ENCODE measurements at regions not wholly inside any gene's neighbourhood (a gene's known extent, or its start where the extent isn't known, plus 50 kb on each side); places are given as distances from the start of the nearest gene placed in this dataset.

GRCh38 chr5:60312098-60312497 lies 387.9 kb downstream of the DEPDC1B start:
- TF ChIP-seq CTCF (IDR thresholded peaks at IDR 0.05) (no peak), POLR2A (IDR thresholded peaks at IDR 0.05) (no peak), POLR2AphosphoS5 (IDR thresholded peaks at IDR 0.05; ENCODE audit: insufficient read depth in 1 of 2, low read depth in 1 of 2) (no peak)
